AG04449 (cell line): ENCODE measurements at regions not wholly inside any gene's neighbourhood (a gene's known extent, or its start where the extent isn't known, plus 50 kb on each side); places are given as distances from the start of the nearest gene placed in this dataset.

Source experiments
- CTCF ChIA-PET: fragments of 350-600 bp; formaldehyde crosslinking; extraction: SDS; loops from one replicate; lab custom pipeline; 2021; ENCODE audit warnings: antibody characterized with exemption; lab: Yijun Ruan, JAX
- POLR2A ChIA-PET: fragments of 400-600, 350-600 bp; formaldehyde crosslinking; extraction: SDS; loops from one replicate; lab custom pipeline; 2020; ENCODE audit warnings: antibody characterized with exemption, inconsistent platforms; lab: Yijun Ruan, JAX
- DNase-seq: peaks from one replicate; pipeline ENCODE4 v3.0.0-alpha.2; 2010; ENCODE audit warnings: low read depth, low spot score
- H3K4me3 ChIP-seq: 2 replicates; pipeline ENCODE4 v1.5.1; 2011; ENCODE audit warnings: low read depth, mild to moderate bottlenecking, control low read depth, low read length
- CTCF ChIP-seq: IDR thresholded peaks from one replicate; pipeline ENCODE4 v1.5.1; 2011; ENCODE audit warnings: mild to moderate bottlenecking, moderate library complexity, low read length, control low read depth, inconsistent platforms; ENCODE audit not compliant: insufficient read depth; ENCODE audit errors: missing control alignments

GRCh38 chr7:24212073-24212472 lies 71.9 kb upstream of the NPY start:
- no peak for DNase-seq
- H3K4me3 ChIP-seq = no peak overlapping the region
- ChIA-PET POLR2A (no interaction called here), CTCF (no interaction called here)
- no peak for TF ChIP-seq CTCF

- ChIA-PET POLR2A (no interaction called here), CTCF (no interaction called here)
Observed at GRCh38 chr7:24213311-24213710, 70.7 kb upstream of the NPY start.

GRCh38 chr7:24214670-24215069 lies 69.3 kb upstream of the NPY start:
- no peak overlapping the region for H3K4me3 ChIP-seq
- no peak for DNase-seq
- POLR2A ChIA-PET = no interaction called here
- CTCF ChIA-PET = no interaction called here
- no peak for TF ChIP-seq CTCF

More at GRCh38 chr7:24213311-24213710, 70.7 kb upstream of the NPY start:
- no peak for TF ChIP-seq CTCF
- H3K4me3 ChIP-seq = no peak overlapping the region
- no peak for DNase-seq

- DNase-seq = peak; percentile 55
- no peak overlapping the region for H3K4me3 ChIP-seq
- CTCF ChIA-PET = no interaction called here
- POLR2A ChIA-PET = no interaction called here
- no peak for TF ChIP-seq CTCF
Observed at GRCh38 chr7:24216576-24217125, 67.3 kb upstream of the NPY start.

- CTCF ChIA-PET = interaction anchor here (1.2 kb wide), 1 partner anchor 9 kb away, joined by 4 read pairs; no protein-coding TSS in a partner anchor
- TF ChIP-seq CTCF = no peak
- POLR2A ChIA-PET = no interaction called here
Observed at GRCh38 chr7:24221500-24221899, 62.5 kb upstream of the NPY start.

GRCh38 chr7:24227068-24227467 lies 56.9 kb upstream of the NPY start:
- DNase-seq = no peak
- no peak for TF ChIP-seq CTCF
- no peak overlapping the region for H3K4me3 ChIP-seq
- ChIA-PET CTCF (no interaction called here), POLR2A (no interaction called here)

More at GRCh38 chr7:24221500-24221899, 62.5 kb upstream of the NPY start:
- no peak for DNase-seq
- no peak overlapping the region for H3K4me3 ChIP-seq
